ENCODE measurements at regions not wholly inside any gene's neighbourhood (a gene's known extent, or its start where the extent isn't known, plus 50 kb on each side); places are given as distances from the start of the nearest gene placed in this dataset.

DNA sequence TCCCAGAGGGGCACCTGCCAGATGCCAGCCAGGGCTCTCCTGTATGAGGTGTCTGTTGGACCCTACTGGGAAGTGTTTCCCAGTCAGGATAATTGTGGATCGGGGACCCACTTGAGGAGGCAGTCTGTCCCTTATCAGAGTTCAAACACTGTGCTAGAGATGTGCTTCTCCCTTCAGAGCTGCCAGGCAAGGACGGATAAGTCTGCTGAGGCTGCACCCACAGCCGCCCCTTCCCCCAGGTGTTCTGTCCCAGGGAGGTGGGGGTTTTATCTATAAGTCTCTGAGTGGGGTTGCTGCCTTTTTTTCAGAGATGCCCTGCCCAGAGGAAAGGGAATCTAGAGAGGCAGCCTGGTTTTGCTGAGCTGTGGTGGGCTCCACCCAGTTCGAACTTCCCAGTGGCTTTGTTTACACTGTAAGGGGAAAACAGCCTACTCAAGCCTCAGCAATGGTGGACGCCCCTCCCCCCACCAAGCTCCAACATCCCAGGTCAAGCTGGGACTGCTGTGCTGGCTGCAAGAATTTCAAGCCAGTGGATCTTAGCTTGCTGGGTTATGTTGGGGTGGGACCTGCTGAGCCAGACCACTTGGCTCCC is 324.0 kb upstream of the SETBP1 start:
- TF ChIP-seq, protein P1, sequence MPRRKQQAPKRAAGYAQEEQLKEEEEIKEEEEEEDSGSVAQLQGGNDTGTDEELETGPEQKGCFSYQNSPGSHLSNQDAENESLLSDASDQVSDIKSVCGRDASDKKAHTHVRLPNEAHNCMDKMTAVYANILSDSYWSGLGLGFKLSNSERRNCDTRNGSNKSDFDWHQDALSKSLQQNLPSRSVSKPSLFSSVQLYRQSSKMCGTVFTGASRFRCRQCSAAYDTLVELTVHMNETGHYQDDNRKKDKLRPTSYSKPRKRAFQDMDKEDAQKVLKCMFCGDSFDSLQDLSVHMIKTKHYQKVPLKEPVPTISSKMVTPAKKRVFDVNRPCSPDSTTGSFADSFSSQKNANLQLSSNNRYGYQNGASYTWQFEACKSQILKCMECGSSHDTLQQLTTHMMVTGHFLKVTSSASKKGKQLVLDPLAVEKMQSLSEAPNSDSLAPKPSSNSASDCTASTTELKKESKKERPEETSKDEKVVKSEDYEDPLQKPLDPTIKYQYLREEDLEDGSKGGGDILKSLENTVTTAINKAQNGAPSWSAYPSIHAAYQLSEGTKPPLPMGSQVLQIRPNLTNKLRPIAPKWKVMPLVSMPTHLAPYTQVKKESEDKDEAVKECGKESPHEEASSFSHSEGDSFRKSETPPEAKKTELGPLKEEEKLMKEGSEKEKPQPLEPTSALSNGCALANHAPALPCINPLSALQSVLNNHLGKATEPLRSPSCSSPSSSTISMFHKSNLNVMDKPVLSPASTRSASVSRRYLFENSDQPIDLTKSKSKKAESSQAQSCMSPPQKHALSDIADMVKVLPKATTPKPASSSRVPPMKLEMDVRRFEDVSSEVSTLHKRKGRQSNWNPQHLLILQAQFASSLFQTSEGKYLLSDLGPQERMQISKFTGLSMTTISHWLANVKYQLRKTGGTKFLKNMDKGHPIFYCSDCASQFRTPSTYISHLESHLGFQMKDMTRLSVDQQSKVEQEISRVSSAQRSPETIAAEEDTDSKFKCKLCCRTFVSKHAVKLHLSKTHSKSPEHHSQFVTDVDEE (CRISPR knock-in tag; IDR thresholded peaks at IDR 0.05), result no peak
- no peak for TF ChIP-seq GLIS3 (CRISPR knock-in tag; IDR thresholded peaks at IDR 0.05)
- TF ChIP-seq, protein P2, sequence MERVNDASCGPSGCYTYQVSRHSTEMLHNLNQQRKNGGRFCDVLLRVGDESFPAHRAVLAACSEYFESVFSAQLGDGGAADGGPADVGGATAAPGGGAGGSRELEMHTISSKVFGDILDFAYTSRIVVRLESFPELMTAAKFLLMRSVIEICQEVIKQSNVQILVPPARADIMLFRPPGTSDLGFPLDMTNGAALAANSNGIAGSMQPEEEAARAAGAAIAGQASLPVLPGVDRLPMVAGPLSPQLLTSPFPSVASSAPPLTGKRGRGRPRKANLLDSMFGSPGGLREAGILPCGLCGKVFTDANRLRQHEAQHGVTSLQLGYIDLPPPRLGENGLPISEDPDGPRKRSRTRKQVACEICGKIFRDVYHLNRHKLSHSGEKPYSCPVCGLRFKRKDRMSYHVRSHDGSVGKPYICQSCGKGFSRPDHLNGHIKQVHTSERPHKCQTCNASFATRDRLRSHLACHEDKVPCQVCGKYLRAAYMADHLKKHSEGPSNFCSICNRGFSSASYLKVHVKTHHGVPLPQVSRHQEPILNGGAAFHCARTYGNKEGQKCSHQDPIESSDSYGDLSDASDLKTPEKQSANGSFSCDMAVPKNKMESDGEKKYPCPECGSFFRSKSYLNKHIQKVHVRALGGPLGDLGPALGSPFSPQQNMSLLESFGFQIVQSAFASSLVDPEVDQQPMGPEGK (CRISPR knock-in tag; IDR thresholded peaks at IDR 0.05; ENCODE audit: borderline replicate concordance), result no peak
- no peak for TF ChIP-seq TOX (CRISPR knock-in tag; IDR thresholded peaks at IDR 0.05; ENCODE audit: borderline replicate concordance)
- TF ChIP-seq ZNF8 (CRISPR knock-in tag; IDR thresholded peaks at IDR 0.05), result no peak
- no peak for TF ChIP-seq ZFP3 (CRISPR knock-in tag; IDR thresholded peaks at IDR 0.05)
- TF ChIP-seq ZNF565 (CRISPR knock-in tag; conservative IDR thresholded peaks at IDR 0.05; ENCODE audit: low read depth), result no peak
- TF ChIP-seq ESRRG (CRISPR knock-in tag; IDR thresholded peaks at IDR 0.05), result no peak

All from SK-N-SH treated with all-trans-retinoic acid at 6 μM for 48 hours (cell line).